Trophoblast cell (in vitro differentiated cells and primary cell): ENCODE measurements at regions not wholly inside any gene's neighbourhood (a gene's known extent, or its start where the extent isn't known, plus 50 kb on each side); places are given as distances from the start of the nearest gene placed in this dataset.

Source experiments
- DNase-seq, 2 donors: peaks; one replicate each; pipeline ENCODE4 v3.0.0-alpha.2; 2016
- H2AFZ ChIP-seq: 2 replicates; pipeline ENCODE4 v1.6.1; 2013; ENCODE audit warnings: low read length, moderate library complexity, mild to moderate bottlenecking; ENCODE audit not compliant: insufficient read depth, poor library complexity
- H2AK5ac ChIP-seq: 2 replicates; pipeline ENCODE4 v1.6.1; 2013; ENCODE audit warnings: mild to moderate bottlenecking, low read length
- H2BK120ac ChIP-seq: 2 replicates; pipeline ENCODE4 v1.6.1; 2013; ENCODE audit warnings: low read length, mild to moderate bottlenecking, moderate library complexity; ENCODE audit not compliant: insufficient read depth, poor library complexity
- H2BK12ac ChIP-seq: 2 replicates; pipeline ENCODE4 v1.6.1; 2013; ENCODE audit warnings: mild to moderate bottlenecking, low read length, moderate library complexity
- H2BK5ac ChIP-seq: 2 replicates; pipeline ENCODE4 v1.6.1; 2013; ENCODE audit warnings: low read length, low read depth, moderate library complexity, mild to moderate bottlenecking; ENCODE audit not compliant: poor library complexity
- H3K14ac ChIP-seq: 2 replicates; pipeline ENCODE4 v1.6.1; 2013; ENCODE audit warnings: mild to moderate bottlenecking, low read length
- H3K18ac ChIP-seq: 2 replicates; pipeline ENCODE4 v1.6.1; 2013; ENCODE audit warnings: mild to moderate bottlenecking, low read length
- H3K23ac ChIP-seq: 2 replicates; pipeline ENCODE4 v1.6.1; 2013; ENCODE audit warnings: low read length
- H3K27ac ChIP-seq: 2 replicates; pipeline ENCODE4 v1.5.1; 2013; ENCODE audit warnings: low read depth, mild to moderate bottlenecking, inconsistent platforms, low read length, moderate library complexity
- H3K27me3 ChIP-seq: 2 replicates; pipeline ENCODE4 v1.6.1; 2013; ENCODE audit warnings: inconsistent platforms, mild to moderate bottlenecking, low read length, moderate library complexity; ENCODE audit not compliant: insufficient read depth
- H3K36me3 ChIP-seq, 2 experiments: 1 replicate in 1 of 2; 2 replicates in 1 of 2; pipeline ENCODE4 v1.6.1; 2013; ENCODE audit warnings: low read length in 2 of 2, mild to moderate bottlenecking in 2 of 2, moderate library complexity in 1 of 2; ENCODE audit not compliant: insufficient read depth in 2 of 2, control insufficient read depth in 1 of 2
- H3K4ac ChIP-seq: 2 replicates; pipeline ENCODE4 v1.6.1; 2013; ENCODE audit warnings: low read depth, mild to moderate bottlenecking, low read length, moderate library complexity
- H3K4me1 ChIP-seq, 2 experiments: 1 replicate in 1 of 2; 2 replicates in 1 of 2; pipeline ENCODE4 v1.6.1; 2013; ENCODE audit warnings: low read length in 2 of 2, mild to moderate bottlenecking in 2 of 2, moderate library complexity in 1 of 2; ENCODE audit not compliant: insufficient read depth in 2 of 2, control insufficient read depth in 1 of 2
- H3K4me2 ChIP-seq: 2 replicates; pipeline ENCODE4 v1.6.1; 2013; ENCODE audit warnings: inconsistent platforms, mild to moderate bottlenecking, low read length, moderate library complexity
- H3K4me3 ChIP-seq: 2 replicates; pipeline ENCODE4 v1.5.1; 2013; ENCODE audit warnings: mild to moderate bottlenecking, low read depth, low read length, inconsistent platforms
- H3K79me1 ChIP-seq: one replicate; pipeline ENCODE4 v1.6.1; 2013; ENCODE audit warnings: low read length
- H3K79me2 ChIP-seq: 2 replicates; pipeline ENCODE4 v1.6.1; 2013; ENCODE audit warnings: low read length, mild to moderate bottlenecking; ENCODE audit not compliant: control insufficient read depth, insufficient read depth, poor library complexity
- H3K9ac ChIP-seq: 2 replicates; pipeline ENCODE4 v1.6.1; 2013; ENCODE audit warnings: mild to moderate bottlenecking, low read length
- H3K9me3 ChIP-seq: 2 replicates; pipeline ENCODE4 v1.6.1; 2013; ENCODE audit warnings: low read depth, mild to moderate bottlenecking, control low read depth, inconsistent platforms, low read length; ENCODE audit not compliant: insufficient read depth
- H4K12ac ChIP-seq: 2 replicates; pipeline ENCODE4 v1.6.1; 2013; ENCODE audit warnings: low read depth, mild to moderate bottlenecking, low read length, moderate library complexity
- H4K8ac ChIP-seq: 2 replicates; pipeline ENCODE4 v1.6.1; 2013; ENCODE audit warnings: low read depth, mild to moderate bottlenecking, low read length, moderate library complexity
- H4K91ac ChIP-seq: one replicate; pipeline ENCODE4 v1.6.1; 2013; ENCODE audit warnings: low read depth, mild to moderate bottlenecking, low read length, moderate library complexity
- whole genome bisulfite sequencing: extraction: QIAGEN DNeasy Blood & Tissue Kit; methylation state at CpG from one replicate; pipeline ENCODE4 v1.1.7; 2013; ENCODE audit warnings: missing lambda C conversion rate; ENCODE audit not compliant: insufficient read length, insufficient coverage; ENCODE audit errors: extremely low coverage; 5-methylcytosine and 5-hydroxymethylcytosine counted together

DNA sequence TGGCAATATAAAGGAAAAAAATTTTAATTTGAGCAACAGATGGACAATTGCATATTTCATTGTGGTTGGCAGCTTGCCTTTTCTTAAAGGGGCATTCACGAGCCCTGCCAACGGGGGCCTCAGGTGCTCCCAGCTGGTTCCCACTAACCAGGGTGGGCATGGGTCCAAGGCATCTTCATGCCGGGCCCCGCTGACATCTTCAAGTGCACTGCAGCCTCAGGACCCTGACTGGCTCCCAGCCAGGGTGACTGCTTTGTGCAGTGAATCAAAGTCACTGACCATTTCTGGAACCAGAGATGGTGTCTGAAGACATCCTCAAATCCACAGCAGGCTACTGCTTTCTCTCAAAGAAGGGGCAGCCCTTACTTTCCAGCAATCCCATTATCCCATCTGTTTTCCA is 275.2 kb upstream of the MGMT start:
- H4K91ac ChIP-seq: no peak overlapping the region
- no peaks in the 10 kb centered on the region for H3K4me1 ChIP-seq
- no peak overlapping the region for H4K8ac ChIP-seq
- H2AK5ac ChIP-seq: no peak overlapping the region
- no peak overlapping the region for H3K4me3 ChIP-seq
- H3K14ac ChIP-seq: no peak overlapping the region
- H3K27me3 ChIP-seq: no peaks in the 10 kb centered on the region
- no CpG with 5 or more reads among the region's 4 CpGs for WGBS
- no peak for DNase-seq
- no peak overlapping the region for H2AFZ ChIP-seq
- no peak overlapping the region for H2BK12ac ChIP-seq
- H2BK120ac ChIP-seq: no peak overlapping the region
- no peak overlapping the region for H3K4me2 ChIP-seq
- H3K9me3 ChIP-seq: no peaks in the 10 kb centered on the region
- H3K18ac ChIP-seq: no peak overlapping the region
- H2BK5ac ChIP-seq: no peak overlapping the region
- H4K12ac ChIP-seq: no peak overlapping the region
- H3K23ac ChIP-seq: no peak overlapping the region
- H3K27ac ChIP-seq: no peak overlapping the region
- no peak overlapping the region for H3K4ac ChIP-seq
- no peaks in the 10 kb centered on the region for H3K36me3 ChIP-seq
- no peaks in the 10 kb centered on the region for H3K79me2 ChIP-seq
- no peak overlapping the region for H3K9ac ChIP-seq
- no peaks in the 10 kb centered on the region for H3K79me1 ChIP-seq

DNA sequence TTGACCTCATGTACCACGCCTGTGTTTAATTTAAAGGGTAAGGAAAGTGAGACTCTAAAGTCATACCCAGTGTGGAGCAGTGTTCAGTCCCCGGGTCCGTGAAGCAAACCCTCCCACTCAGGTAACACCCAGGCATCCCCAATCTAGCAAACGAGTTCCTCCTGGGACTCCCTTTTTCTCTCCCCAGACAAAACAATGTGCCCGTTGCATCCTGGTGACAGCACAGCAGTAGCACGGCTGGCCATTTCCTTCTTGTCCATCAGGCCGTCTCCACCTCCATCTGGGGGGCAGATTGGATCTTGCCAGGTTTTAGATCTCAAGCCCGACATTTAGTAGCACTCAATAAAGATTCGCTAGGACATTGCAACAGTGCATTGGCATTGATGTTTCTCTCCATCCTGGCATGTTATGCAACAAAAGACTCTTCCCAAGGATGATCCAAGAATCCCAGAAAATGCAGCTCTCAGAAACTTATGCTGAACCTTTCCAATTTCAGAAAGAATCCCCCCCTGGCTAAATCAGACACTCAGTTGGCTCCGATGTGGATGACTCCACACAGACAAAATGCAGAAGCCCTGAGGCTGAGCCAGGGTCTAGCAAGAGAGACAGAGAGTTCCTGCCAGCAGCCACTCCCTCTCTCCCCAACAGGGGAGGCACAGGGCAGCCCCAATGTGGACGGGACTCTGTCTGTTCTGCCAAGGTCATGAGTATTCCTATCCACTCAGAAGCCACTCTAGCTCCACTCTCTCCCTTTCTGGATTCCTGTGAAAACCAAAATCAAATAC is 274.5 kb upstream of the MGMT start:
- H3K9me3 ChIP-seq: no peaks in the 10 kb centered on the region
- no peak overlapping the region for H4K91ac ChIP-seq
- H3K79me2 ChIP-seq: no peaks in the 10 kb centered on the region
- H4K8ac ChIP-seq: no peak overlapping the region
- no peaks in the 10 kb centered on the region for H3K4me1 ChIP-seq
- H2BK120ac ChIP-seq: no peak overlapping the region
- DNase-seq: peak; percentile 30 to 73
- H3K79me1 ChIP-seq: no peaks in the 10 kb centered on the region
- no peak overlapping the region for H3K4ac ChIP-seq
- H3K4me3 ChIP-seq: no peak overlapping the region
- no peak overlapping the region for H2BK12ac ChIP-seq
- H3K27me3 ChIP-seq: no peaks in the 10 kb centered on the region
- H3K27ac ChIP-seq: no peak overlapping the region
- H3K4me2 ChIP-seq: no peak overlapping the region
- H3K36me3 ChIP-seq: no peaks in the 10 kb centered on the region
- H2BK5ac ChIP-seq: no peak overlapping the region
- WGBS: no CpG with 5 or more reads among the region's 11 CpGs
- H2AK5ac ChIP-seq: no peak overlapping the region
- H4K12ac ChIP-seq: no peak overlapping the region
- no peak overlapping the region for H3K23ac ChIP-seq
- H3K14ac ChIP-seq: no peak overlapping the region
- H3K18ac ChIP-seq: no peak overlapping the region
- no peak overlapping the region for H3K9ac ChIP-seq
- H2AFZ ChIP-seq: no peak overlapping the region

DNA sequence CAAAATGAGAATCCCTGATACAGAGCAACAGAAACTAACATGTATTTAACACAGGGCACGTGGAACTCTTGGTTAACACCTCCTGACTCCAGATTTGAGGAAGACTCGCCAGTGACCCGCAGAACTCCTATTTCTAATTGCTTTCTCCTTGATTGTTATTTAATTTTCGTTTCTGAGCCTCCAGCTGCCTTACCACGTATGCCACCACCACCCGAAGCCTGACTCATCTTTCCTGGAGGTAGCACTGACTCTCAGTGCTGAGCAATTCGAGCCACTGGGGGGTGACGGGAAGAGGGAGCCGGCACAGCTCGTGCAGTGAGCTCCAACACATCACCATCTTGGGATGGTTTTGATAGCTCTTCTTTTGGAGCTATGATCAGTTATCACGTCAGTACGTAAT is 273.9 kb upstream of the MGMT start:
- H3K23ac ChIP-seq: no peak overlapping the region
- no peak overlapping the region for H3K4ac ChIP-seq
- H3K27ac ChIP-seq: no peak overlapping the region
- no peaks in the 10 kb centered on the region for H3K4me1 ChIP-seq
- no peak overlapping the region for H2BK5ac ChIP-seq
- no peak overlapping the region for H3K9ac ChIP-seq
- H3K79me1 ChIP-seq: no peaks in the 10 kb centered on the region
- H3K14ac ChIP-seq: no peak overlapping the region
- H3K36me3 ChIP-seq: no peaks in the 10 kb centered on the region
- DNase-seq: peak; percentile 3 to 39
- H3K9me3 ChIP-seq: no peaks in the 10 kb centered on the region
- no peaks in the 10 kb centered on the region for H3K27me3 ChIP-seq
- no peak overlapping the region for H2BK120ac ChIP-seq
- no peak overlapping the region for H2BK12ac ChIP-seq
- no CpG with 5 or more reads among the region's 12 CpGs for WGBS
- no peaks in the 10 kb centered on the region for H3K79me2 ChIP-seq
- H2AK5ac ChIP-seq: no peak overlapping the region
- no peak overlapping the region for H3K4me3 ChIP-seq
- no peak overlapping the region for H3K4me2 ChIP-seq
- no peak overlapping the region for H4K91ac ChIP-seq
- no peak overlapping the region for H4K12ac ChIP-seq
- no peak overlapping the region for H4K8ac ChIP-seq
- H2AFZ ChIP-seq: no peak overlapping the region
- no peak overlapping the region for H3K18ac ChIP-seq

DNA sequence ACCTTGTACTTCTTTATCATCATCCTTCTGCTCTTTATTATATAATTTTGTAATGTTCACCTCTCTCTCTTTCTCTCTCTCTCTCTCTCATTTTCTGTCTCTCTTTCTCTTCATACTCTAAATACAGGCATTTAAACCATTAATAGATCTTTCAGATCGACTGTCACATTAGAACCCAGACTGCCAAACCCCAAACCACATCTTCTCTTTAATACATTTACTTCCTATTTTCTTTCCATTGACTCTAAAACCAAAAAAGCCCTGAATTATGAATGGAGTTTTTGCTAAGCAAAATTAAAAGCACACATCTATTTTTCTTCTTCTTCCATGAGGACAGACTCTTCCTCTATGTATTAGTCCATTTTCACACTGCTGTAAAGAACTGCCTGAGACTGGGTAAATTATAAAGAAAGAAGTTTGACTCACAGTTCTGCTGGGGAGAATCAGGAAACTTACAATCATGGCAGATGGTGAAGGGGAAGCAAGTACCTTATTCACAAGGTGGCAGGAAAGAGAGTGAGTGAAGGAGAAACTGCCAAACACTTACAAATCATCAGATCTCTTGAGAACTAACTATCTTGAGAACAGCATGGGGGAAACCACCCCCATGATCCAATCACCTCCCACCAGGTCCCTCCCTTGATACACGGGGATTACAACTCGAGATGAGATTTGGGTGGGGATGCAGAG is 272.7 kb upstream of the MGMT start:
- Histone ChIP-seq H3K18ac (no peak overlapping the region), H2BK12ac (no peak overlapping the region), H3K23ac (no peak overlapping the region), H2AFZ (no peak overlapping the region), H3K9ac (no peak overlapping the region), H3K27ac (no peak overlapping the region), H2BK120ac (no peak overlapping the region), H4K8ac (no peak overlapping the region), H3K4ac (no peak overlapping the region), H4K91ac (no peak overlapping the region), H2BK5ac (no peak overlapping the region), H3K79me2 (no peaks in the 10 kb centered on the region), H3K4me2 (no peak overlapping the region), H4K12ac (no peak overlapping the region), H3K14ac (no peak overlapping the region), H3K27me3 (no peaks in the 10 kb centered on the region), H3K4me1 (no peaks in the 10 kb centered on the region), H3K79me1 (no peaks in the 10 kb centered on the region), H3K4me3 (no peak overlapping the region), H3K9me3 (no peaks in the 10 kb centered on the region), H3K36me3 (no peaks in the 10 kb centered on the region), H2AK5ac (no peak overlapping the region)
- WGBS: no CpG with 5 or more reads among the region's 3 CpGs
- no peak for DNase-seq
